ENCODE measurements at regions not wholly inside any gene's neighbourhood (a gene's known extent, or its start where the extent isn't known, plus 50 kb on each side); places are given as distances from the start of the nearest gene placed in this dataset.
"Not testable (repeated sequence)": the region's sequence is repeated elsewhere in the genome, so short reads cannot be mapped to it uniquely, and the experiment has no call there.

- DNase-seq (ENCODE audit: low read depth): no peak
These were observed 313.6 kb downstream of the TBC1D32 start for GRCh38 chr6:121020656-121021055.

DNA sequence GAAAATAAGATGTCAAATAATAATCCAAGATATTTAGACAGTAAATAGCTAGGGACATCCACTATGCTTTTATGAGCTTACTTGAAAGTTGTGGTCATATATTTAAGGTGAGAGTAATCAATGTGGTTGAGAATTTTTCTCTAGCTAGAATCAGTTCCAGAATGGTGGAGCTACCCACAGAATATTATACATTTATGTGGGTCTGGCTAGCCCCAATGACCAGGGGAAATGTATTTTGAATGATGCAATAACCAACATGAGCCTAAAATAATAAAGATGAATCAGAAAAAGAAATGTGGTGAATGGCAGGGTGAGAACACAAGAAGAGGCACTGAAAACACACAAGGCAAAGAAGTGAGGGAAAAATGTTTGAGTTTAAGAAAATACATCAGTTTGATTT lies 325.7 kb downstream of the TBC1D32 start:
- DNase-seq (ENCODE audit: low read depth): no peak

DNA sequence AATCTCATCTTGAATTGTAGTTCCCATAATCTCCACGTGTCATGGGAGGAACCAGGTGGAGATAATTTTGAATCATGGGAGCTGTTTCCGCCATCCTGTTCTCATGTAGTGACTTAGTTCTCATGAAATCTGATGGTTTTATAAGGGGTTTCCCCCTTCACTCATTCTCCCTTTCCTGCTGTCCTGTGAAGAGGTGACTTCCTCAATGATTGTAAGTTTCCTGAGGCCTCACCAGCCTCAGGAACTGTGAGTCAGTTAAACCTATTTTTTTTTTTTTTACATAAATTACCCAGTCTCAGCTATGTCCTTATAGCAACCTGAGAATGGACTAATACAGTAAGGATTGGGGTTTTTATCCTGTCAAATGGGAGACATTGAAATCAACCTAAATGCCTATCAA lies 328.3 kb downstream of the TBC1D32 start:
- DNase-seq (ENCODE audit: low read depth): no peak

DNA sequence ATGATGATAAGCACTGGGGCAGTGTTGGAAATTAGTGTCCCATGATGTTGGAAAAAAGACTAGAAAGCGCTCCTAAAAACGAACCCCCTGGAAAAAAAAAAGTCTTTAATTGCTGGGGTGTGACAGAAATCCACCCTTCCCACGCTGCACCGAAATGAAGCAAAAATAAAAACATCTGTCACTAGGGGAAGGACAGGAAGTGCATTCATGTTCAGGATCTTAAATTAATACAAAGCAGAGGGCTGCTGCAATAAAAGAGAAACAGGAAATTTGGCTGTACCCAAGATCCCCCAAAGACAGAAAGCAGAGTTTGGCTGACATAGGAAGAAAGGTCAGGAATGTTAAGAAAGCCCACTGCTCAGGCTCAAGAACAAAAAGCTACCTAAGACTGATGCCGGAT lies 333.9 kb downstream of the TBC1D32 start:
- DNase-seq (ENCODE audit: low read depth): no peak

DNA sequence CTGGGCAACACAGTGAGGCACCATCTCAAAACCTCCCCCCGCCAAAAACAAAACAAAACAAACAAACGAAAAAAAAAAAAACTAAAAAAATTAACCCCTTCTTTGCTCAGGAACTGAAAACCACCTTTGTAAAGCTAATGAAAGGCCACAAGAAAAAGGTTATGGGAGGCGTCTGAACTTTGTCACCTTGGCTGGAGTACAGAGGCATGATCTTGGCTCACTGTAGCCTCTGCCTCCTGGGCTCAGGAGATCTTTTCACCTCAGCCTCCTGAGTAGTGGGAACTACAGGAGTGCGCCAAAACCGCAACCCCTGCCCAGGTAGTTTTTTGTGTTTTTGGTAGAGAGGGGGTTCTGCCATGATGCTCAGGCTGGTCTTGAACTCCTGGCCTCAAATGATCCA lies 337.9 kb downstream of the TBC1D32 start:
- DNase-seq (ENCODE audit: low read depth): no peak

DNA sequence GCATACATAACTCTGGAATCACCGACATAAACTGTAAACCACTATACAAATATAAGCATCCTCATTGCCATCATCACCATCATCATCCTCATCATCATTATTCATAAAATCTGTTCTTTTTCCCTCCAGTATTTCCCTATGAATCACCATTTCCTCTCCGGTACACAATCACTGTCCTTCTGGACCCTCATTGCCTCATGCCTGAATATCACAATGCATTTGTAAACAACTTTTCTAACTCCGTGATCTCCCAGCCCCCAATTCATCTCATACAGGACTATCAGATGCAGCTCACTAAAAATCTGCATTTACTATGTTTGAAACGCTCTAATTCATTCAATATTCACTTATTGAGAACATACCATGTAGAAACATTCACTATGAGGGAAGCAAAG lies 339.7 kb downstream of the TBC1D32 start:
- DNase-seq (ENCODE audit: low read depth): no peak

GRCh38 chr6:120993929-120994572 lies 340.2 kb downstream of the TBC1D32 start:
- DNase-seq (ENCODE audit: low read depth): no peak

GRCh38 chr6:120992257-120992656 lies 342.0 kb downstream of the TBC1D32 start:
- DNase-seq (ENCODE audit: low read depth): no peak

DNA sequence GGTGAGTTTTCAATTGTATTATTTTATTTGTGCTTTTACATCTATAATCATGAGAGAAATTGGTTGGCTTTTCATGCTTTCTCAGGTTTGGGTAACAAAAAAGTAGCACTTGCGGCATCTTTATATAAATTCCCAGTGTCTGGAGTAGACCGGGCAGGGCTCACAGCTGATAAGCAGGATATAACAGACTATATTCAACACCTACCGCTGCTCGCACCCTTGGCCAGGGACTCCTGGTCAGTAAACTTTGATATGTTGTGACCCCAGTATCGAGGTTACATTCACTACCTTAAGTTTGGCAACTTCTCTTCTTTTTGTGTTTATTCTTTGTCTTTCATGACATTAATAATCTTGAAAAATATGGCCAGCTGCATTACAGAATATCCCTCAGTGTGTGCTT lies 343.4 kb downstream of the TBC1D32 start:
- DNase-seq (ENCODE audit: low read depth): no peak

GRCh38 chr6:120981835-120982234 lies 352.4 kb downstream of the TBC1D32 start:
- DNase-seq (ENCODE audit: low read depth): no peak

DNA sequence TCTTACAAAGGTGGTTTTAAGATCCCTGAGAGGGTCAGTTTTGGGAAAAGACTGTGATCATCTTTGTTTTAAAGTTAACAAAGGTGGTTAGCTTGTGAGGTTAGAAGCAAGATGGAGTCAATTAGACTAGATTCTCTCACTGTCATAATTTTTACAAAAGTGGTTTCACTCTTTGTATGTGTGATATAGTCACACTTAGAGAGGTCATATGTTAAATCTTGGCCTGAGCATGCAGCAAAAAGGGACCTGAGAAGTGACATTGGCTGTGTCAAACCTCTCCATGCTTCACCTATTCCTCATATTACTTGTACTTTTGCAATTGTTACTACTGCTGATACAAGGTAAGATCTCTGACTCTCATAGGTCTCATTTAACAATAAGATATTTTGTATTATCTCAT lies 368.0 kb downstream of the TBC1D32 start:
- no peak for DNase-seq (ENCODE audit: low read depth)

- no peak for DNase-seq (ENCODE audit: low read depth)
These were observed 368.5 kb downstream of the TBC1D32 start for GRCh38 chr6:120965814-120966213.

- DNase-seq (ENCODE audit: low read depth): no peak
These were observed 373.5 kb downstream of the TBC1D32 start for GRCh38 chr6:120960761-120961160.

GRCh38 chr6:120954111-120954510 lies 380.2 kb downstream of the TBC1D32 start:
- DNase-seq (ENCODE audit: low read depth): no peak

GRCh38 chr6:120951258-120951657 lies 383.0 kb downstream of the TBC1D32 start:
- no peak for DNase-seq (ENCODE audit: low read depth)

DNA sequence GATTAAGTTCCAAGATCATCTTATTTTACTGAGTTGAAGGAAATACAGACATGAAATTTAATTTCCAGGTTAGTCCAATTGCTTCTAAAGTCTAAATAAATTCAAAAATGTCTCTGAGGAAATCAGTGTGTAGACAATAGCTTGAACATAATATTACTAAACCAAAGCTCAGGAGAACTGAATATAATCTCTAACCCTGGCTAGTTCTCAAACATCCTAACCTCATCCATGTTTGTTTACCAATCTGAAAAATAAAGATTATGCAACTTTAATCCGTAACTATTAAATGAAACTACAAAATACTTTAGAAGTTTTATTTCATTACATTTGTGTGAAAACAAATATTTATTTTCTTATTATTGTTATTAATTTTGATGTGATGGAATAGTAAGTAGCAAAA lies 387.2 kb downstream of the TBC1D32 start:
- no peak for DNase-seq (ENCODE audit: low read depth)

- DNase-seq (ENCODE audit: low read depth): no peak
These were observed 388.2 kb downstream of the TBC1D32 start for GRCh38 chr6:120945905-120946594.

- DNase-seq (ENCODE audit: low read depth): no peak
These were observed 395.3 kb downstream of the TBC1D32 start for GRCh38 chr6:120938876-120939472.

- no peak for DNase-seq (ENCODE audit: low read depth)
These were observed 396.0 kb downstream of the TBC1D32 start for GRCh38 chr6:120938164-120938875.

DNA sequence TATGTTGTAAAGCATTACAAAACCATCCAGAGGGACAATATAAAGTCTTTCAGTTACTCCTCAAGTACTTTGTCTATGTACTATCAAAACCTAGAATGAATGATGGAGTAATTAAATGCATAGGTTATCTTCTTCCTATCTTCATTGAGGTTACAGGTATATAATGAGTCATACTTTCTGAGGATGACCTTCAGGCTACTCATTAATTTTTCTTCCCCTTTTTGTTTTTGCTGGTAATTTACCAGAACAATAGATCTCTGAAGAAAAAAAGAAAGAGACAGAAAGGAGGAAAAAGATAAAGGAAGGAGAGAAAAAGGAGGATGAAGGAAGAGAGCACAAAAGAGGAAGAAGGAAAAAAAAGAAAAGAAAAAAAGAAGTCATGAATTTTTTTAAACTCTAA lies 398.4 kb downstream of the TBC1D32 start:
- no peak for DNase-seq (ENCODE audit: low read depth)

GRCh38 chr6:120935016-120935415 lies 399.3 kb downstream of the TBC1D32 start:
- DNase-seq (ENCODE audit: low read depth): no peak

GRCh38 chr6:120931520-120932180 lies 402.6 kb downstream of the TBC1D32 start:
- DNase-seq (ENCODE audit: low read depth): not testable (repeated sequence)

Measured in fibroblast of gingiva (primary cell).